ENCODE measurements at regions not wholly inside any gene's neighbourhood (a gene's known extent, or its start where the extent isn't known, plus 50 kb on each side); places are given as distances from the start of the nearest gene placed in this dataset.

- no peaks in the 10 kb centered on the region for H3K36me3 ChIP-seq
- intact Hi-C loops (cut with DNase I) = no loop called here
These were observed 71.2 kb downstream of the SNRPE start for GRCh38 chr1:203932556-203932955.

GRCh38 chr1:203934027-203934426 lies 72.6 kb downstream of the SNRPE start:
- DNase-seq (no peak), ATAC-seq (no peak)
- no peaks in the 10 kb centered on the region for H3K36me3 ChIP-seq
- no peak overlapping the region for H3K4me3 ChIP-seq
- 69% methylated on average over 3 of the region's 3 CpGs for WGBS (ENCODE audit: insufficient coverage, low coverage, low lambda C conversion rate, missing lambda C conversion rate)
- no peaks in the 10 kb centered on the region for H3K9me3 ChIP-seq
- no peaks in the 10 kb centered on the region for H3K27me3 ChIP-seq
- intact Hi-C loops (cut with DNase I) = no loop called here
- no peak overlapping the region for H3K27ac ChIP-seq
- H3K4me1 ChIP-seq = no peaks in the 10 kb centered on the region
- no peak for TF ChIP-seq POLR2A (IDR thresholded peaks at IDR 0.05)
- TF ChIP-seq, protein P1, sequence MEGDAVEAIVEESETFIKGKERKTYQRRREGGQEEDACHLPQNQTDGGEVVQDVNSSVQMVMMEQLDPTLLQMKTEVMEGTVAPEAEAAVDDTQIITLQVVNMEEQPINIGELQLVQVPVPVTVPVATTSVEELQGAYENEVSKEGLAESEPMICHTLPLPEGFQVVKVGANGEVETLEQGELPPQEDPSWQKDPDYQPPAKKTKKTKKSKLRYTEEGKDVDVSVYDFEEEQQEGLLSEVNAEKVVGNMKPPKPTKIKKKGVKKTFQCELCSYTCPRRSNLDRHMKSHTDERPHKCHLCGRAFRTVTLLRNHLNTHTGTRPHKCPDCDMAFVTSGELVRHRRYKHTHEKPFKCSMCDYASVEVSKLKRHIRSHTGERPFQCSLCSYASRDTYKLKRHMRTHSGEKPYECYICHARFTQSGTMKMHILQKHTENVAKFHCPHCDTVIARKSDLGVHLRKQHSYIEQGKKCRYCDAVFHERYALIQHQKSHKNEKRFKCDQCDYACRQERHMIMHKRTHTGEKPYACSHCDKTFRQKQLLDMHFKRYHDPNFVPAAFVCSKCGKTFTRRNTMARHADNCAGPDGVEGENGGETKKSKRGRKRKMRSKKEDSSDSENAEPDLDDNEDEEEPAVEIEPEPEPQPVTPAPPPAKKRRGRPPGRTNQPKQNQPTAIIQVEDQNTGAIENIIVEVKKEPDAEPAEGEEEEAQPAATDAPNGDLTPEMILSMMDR (IDR thresholded peaks at IDR 0.05) = no peak

More at GRCh38 chr1:203932556-203932955, 71.2 kb downstream of the SNRPE start:
- DNase-seq = no peak
- no peak overlapping the region for H3K4me3 ChIP-seq
- H3K4me1 ChIP-seq = no peaks in the 10 kb centered on the region
- H3K9me3 ChIP-seq = no peaks in the 10 kb centered on the region
- no peaks in the 10 kb centered on the region for H3K27me3 ChIP-seq
- ATAC-seq = no peak
- WGBS (ENCODE audit: insufficient coverage, low coverage, low lambda C conversion rate, missing lambda C conversion rate) = 33% methylated on average over 3 of the region's 3 CpGs
- no peak overlapping the region for H3K27ac ChIP-seq
- TF ChIP-seq, protein P1 (IDR thresholded peaks at IDR 0.05) = no peak
- TF ChIP-seq POLR2A (IDR thresholded peaks at IDR 0.05) = no peak

DNA sequence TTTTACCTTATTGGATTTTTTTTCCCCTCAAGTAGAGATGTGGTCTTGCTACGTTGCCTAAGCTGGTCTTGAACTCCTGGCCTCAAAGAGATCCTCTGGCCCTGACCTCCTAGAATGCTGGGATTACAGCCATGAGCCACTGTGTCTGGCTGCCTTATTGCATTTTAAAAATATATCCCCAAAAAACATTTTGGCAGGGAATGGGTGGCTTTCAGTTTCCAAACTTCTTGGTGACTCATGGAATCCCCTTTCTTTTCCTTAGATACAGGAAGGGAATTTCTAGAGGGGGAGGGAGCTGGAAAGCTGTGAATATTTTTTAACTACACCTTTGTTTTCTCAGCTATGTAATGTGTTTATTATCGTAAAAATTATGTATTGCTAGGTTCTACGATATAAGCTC lies 73.3 kb downstream of the SNRPE start:
- Histone ChIP-seq H3K36me3 (no peaks in the 10 kb centered on the region), H3K27me3 (no peaks in the 10 kb centered on the region), H3K4me3 (no peak overlapping the region), H3K4me1 (no peaks in the 10 kb centered on the region), H3K9me3 (no peaks in the 10 kb centered on the region), H3K27ac (no peak overlapping the region)
- 72% methylated on average over 3 of the region's 3 CpGs for WGBS (ENCODE audit: insufficient coverage, low coverage, low lambda C conversion rate, missing lambda C conversion rate)
- no peak for DNase-seq
- ATAC-seq = no peak
- no peak for TF ChIP-seq POLR2A (IDR thresholded peaks at IDR 0.05)
- TF ChIP-seq, protein P1 (IDR thresholded peaks at IDR 0.05) = no peak
- intact Hi-C loops (cut with DNase I) = no loop called here

GRCh38 chr1:203935321-203935720 lies 73.9 kb downstream of the SNRPE start:
- H3K27ac ChIP-seq = no peak overlapping the region
- no peak overlapping the region for H3K4me3 ChIP-seq
- TF ChIP-seq POLR2A (IDR thresholded peaks at IDR 0.05) = no peak
- TF ChIP-seq, protein P1 (IDR thresholded peaks at IDR 0.05) = no peak
- no peaks in the 10 kb centered on the region for H3K27me3 ChIP-seq
- no peaks in the 10 kb centered on the region for H3K4me1 ChIP-seq
- no peaks in the 10 kb centered on the region for H3K9me3 ChIP-seq
- intact Hi-C loops (cut with DNase I) = no loop called here
- DNase-seq (no peak), ATAC-seq (no peak)
- WGBS (ENCODE audit: insufficient coverage, low coverage, low lambda C conversion rate, missing lambda C conversion rate) = 60% methylated on average over 1 of the region's 2 CpGs
- no peaks in the 10 kb centered on the region for H3K36me3 ChIP-seq
